Colonic mucosa (tissue), 4 donors: ENCODE measurements at regions not wholly inside any gene's neighbourhood (a gene's known extent, or its start where the extent isn't known, plus 50 kb on each side); places are given as distances from the start of the nearest gene placed in this dataset.
"Not testable (repeated sequence)": the region's sequence is repeated elsewhere in the genome, so short reads cannot be mapped to it uniquely, and the experiment has no call there.

Source experiments
- DNase-seq: peaks from one replicate; pipeline ENCODE4 v3.0.0-alpha.2; 2020
- H3K27ac ChIP-seq: fragments of 200-600 bp; one replicate; pipeline ENCODE4 v1.8.0; 2021
- H3K27me3 ChIP-seq: fragments of 200-600 bp; one replicate; pipeline ENCODE4 v1.8.0; 2021
- H3K36me3 ChIP-seq: fragments of 200-600 bp; one replicate; pipeline ENCODE4 v1.8.0; 2021
- H3K4me1 ChIP-seq: fragments of 200-600 bp; one replicate; pipeline ENCODE4 v1.8.0; 2021; ENCODE audit warnings: mild to moderate bottlenecking
- H3K4me3 ChIP-seq: fragments of 200-600 bp; one replicate; pipeline ENCODE4 v1.8.0; 2021
- H3K9ac ChIP-seq, 2 donors: one replicate each; pipeline ENCODE4 v1.7.0; 2013; ENCODE audit warnings: control low read depth in 2 of 2, low read depth in 2 of 2, low read length in 2 of 2
- H3K9me3 ChIP-seq: fragments of 200-600 bp; one replicate; pipeline ENCODE4 v1.8.0; 2021
- CTCF ChIP-seq: fragments of 200-600 bp; IDR thresholded peaks from one replicate; pipeline ENCODE4 v1.8.0; 2022; ENCODE audit warnings: antibody characterized with exemption, mild to moderate bottlenecking
- intact Hi-C: fragments of 100-400 bp; cut with DNase I; formaldehyde crosslinking; loops from one replicate; pipeline ENCODE4 v1.14.1; 2022
- donor health status: healthy.
- donor health status: DM: no; HTN: no; CAD: no.
- donor health status: DM: no; HTN: no; CAD: no.

GRCh38 chr6:60754879-60755278 lies 1531.1 kb downstream of the KHDRBS2 start:
- H3K36me3 ChIP-seq: no peaks in the 10 kb centered on the region
- no peaks in the 10 kb centered on the region for H3K27me3 ChIP-seq
- no peak overlapping the region for H3K27ac ChIP-seq
- no peaks in the 10 kb centered on the region for H3K4me1 ChIP-seq
- no peak for DNase-seq
- H3K9ac ChIP-seq: no peak overlapping the region
- intact Hi-C loops: no loop called here
- H3K9me3 ChIP-seq: no peaks in the 10 kb centered on the region
- no peak for TF ChIP-seq CTCF
- no peak overlapping the region for H3K4me3 ChIP-seq

- H3K27ac ChIP-seq, DNase-seq: not testable (repeated sequence)
Measured at GRCh38 chr6:60750353-60751081, 1535.5 kb downstream of the KHDRBS2 start.

GRCh38 chr6:60747765-60748556 lies 1538.1 kb downstream of the KHDRBS2 start:
- H3K4me3 ChIP-seq, H3K36me3 ChIP-seq, H3K9ac ChIP-seq, H3K27me3 ChIP-seq, DNase-seq, H3K27ac ChIP-seq, H3K4me1 ChIP-seq, intact Hi-C loops, H3K9me3 ChIP-seq: not testable (repeated sequence)

More at GRCh38 chr6:60750353-60751081, 1535.5 kb downstream of the KHDRBS2 start:
- H3K36me3 ChIP-seq, H3K9ac ChIP-seq, intact Hi-C loops, H3K4me1 ChIP-seq, H3K27me3 ChIP-seq, H3K4me3 ChIP-seq, H3K9me3 ChIP-seq: not testable (repeated sequence)

GRCh38 chr6:60737764-60738425 lies 1548.1 kb downstream of the KHDRBS2 start:
- H3K36me3 ChIP-seq, H3K9me3 ChIP-seq, H3K27ac ChIP-seq, DNase-seq, intact Hi-C loops, H3K27me3 ChIP-seq, H3K4me1 ChIP-seq, H3K4me3 ChIP-seq, H3K9ac ChIP-seq: not testable (repeated sequence)

GRCh38 chr6:60737315-60737714 lies 1548.7 kb downstream of the KHDRBS2 start:
- DNase-seq, H3K4me1 ChIP-seq, H3K36me3 ChIP-seq, H3K4me3 ChIP-seq, intact Hi-C loops, H3K9ac ChIP-seq, H3K9me3 ChIP-seq, H3K27me3 ChIP-seq, H3K27ac ChIP-seq: not testable (repeated sequence)

- DNase-seq, H3K4me1 ChIP-seq, H3K9ac ChIP-seq, H3K4me3 ChIP-seq, H3K27ac ChIP-seq, H3K36me3 ChIP-seq, H3K27me3 ChIP-seq, H3K9me3 ChIP-seq, intact Hi-C loops: not testable (repeated sequence)
Measured at GRCh38 chr6:60723935-60724334, 1562.1 kb downstream of the KHDRBS2 start.

GRCh38 chr6:60695232-60695631 lies 1590.8 kb downstream of the KHDRBS2 start:
- TF ChIP-seq CTCF: no peak
- H3K27me3 ChIP-seq: no peaks in the 10 kb centered on the region
- no peaks in the 10 kb centered on the region for H3K36me3 ChIP-seq
- intact Hi-C loops: no loop called here
- H3K27ac ChIP-seq: no peak overlapping the region
- no peak overlapping the region for H3K9ac ChIP-seq
- H3K4me1 ChIP-seq: no peaks in the 10 kb centered on the region
- no peaks in the 10 kb centered on the region for H3K9me3 ChIP-seq
- DNase-seq: no peak
- no peak overlapping the region for H3K4me3 ChIP-seq
